WTC11 (cell line): ENCODE measurements at regions not wholly inside any gene's neighbourhood (a gene's known extent, or its start where the extent isn't known, plus 50 kb on each side); places are given as distances from the start of the nearest gene placed in this dataset.

Experiments
- ATAC-seq: fragments of 200-7000 bp; cut with Tn5 transposase; 2 replicates; pipeline ENCODE4 v1.10.0; 2021; ENCODE audit warnings: mild to moderate bottlenecking, moderate library complexity
- CTCF ChIA-PET: fragments of 300-600 bp; sonication (Branson Sonifier 250); formaldehyde crosslinking; loops from one replicate; lab custom pipeline; 2021; ENCODE audit warnings: antibody characterized with exemption; lab: Charles Lee
- POLR2A ChIA-PET: fragments of 350-600 bp; sonication (Branson Sonifier 250); formaldehyde crosslinking; loops from one replicate; lab custom pipeline; 2021; ENCODE audit warnings: antibody characterized with exemption; lab: Charles Lee
- DNase-seq: peaks from one replicate; pipeline ENCODE4 v3.0.0; 2021; ENCODE audit warnings: low spot score
- H3K27ac Mint-ChIP-seq: 2 replicates; pipeline ENCODE4 v1.8.0; 2021; ENCODE audit warnings: mixed read lengths
- H3K27me3 Mint-ChIP-seq: 2 replicates; pipeline ENCODE4 v1.8.0; 2021; ENCODE audit warnings: low read depth, mild to moderate bottlenecking, moderate library complexity, mixed read lengths
- H3K36me3 Mint-ChIP-seq: 2 replicates; pipeline ENCODE4 v1.8.0; 2021; ENCODE audit warnings: mixed read lengths
- H3K4me1 Mint-ChIP-seq: 2 replicates; pipeline ENCODE4 v1.8.0; 2022; ENCODE audit warnings: mixed read lengths
- H3K4me3 Mint-ChIP-seq: 2 replicates; pipeline ENCODE4 v1.8.0; 2021; ENCODE audit warnings: mild to moderate bottlenecking, moderate library complexity, mixed read lengths
- H3K9me3 Mint-ChIP-seq: 2 replicates; pipeline ENCODE4 v1.8.0; 2021; ENCODE audit warnings: mixed read lengths
- ARID4B ChIP-seq: sonication (generic); formaldehyde crosslinking; IDR thresholded peaks from 2 replicates; pipeline ENCODE4 v1.8.0; 2023; ENCODE audit warnings: missing genetic modification reagents, mild to moderate bottlenecking, borderline replicate concordance
- ATF3 ChIP-seq: sonication (generic); formaldehyde crosslinking; conservative IDR thresholded peaks from 2 replicates; pipeline ENCODE4 v1.8.1; 2022; ENCODE audit warnings: mild to moderate bottlenecking, missing genetic modification reagents
- CREM ChIP-seq: sonication (generic); formaldehyde crosslinking; IDR thresholded peaks from 2 replicates; pipeline ENCODE4 v1.8.1; 2022; ENCODE audit warnings: mild to moderate bottlenecking, missing genetic modification reagents, moderate library complexity
- ELF4 ChIP-seq: sonication (generic); formaldehyde crosslinking; IDR thresholded peaks from 2 replicates; pipeline ENCODE4 v1.8.1; 2022; ENCODE audit warnings: low read depth, mild to moderate bottlenecking, moderate library complexity, missing genetic modification reagents
- EMX1 ChIP-seq: fragments of 250-450 bp; sonication (Bioruptor Pico); IDR thresholded peaks from 2 replicates; pipeline ENCODE4 v1.8.0; 2021; ENCODE audit warnings: mild to moderate bottlenecking
- FOXJ3 ChIP-seq: sonication (generic); formaldehyde crosslinking; IDR thresholded peaks from 2 replicates; pipeline ENCODE4 v1.9.0; 2021; ENCODE audit warnings: missing genetic modification reagents, mild to moderate bottlenecking, borderline replicate concordance
- FOXK1 ChIP-seq: sonication (generic); formaldehyde crosslinking; IDR thresholded peaks from 2 replicates; pipeline ENCODE4 v1.8.0; 2022; ENCODE audit warnings: mild to moderate bottlenecking, moderate library complexity, missing genetic modification reagents
- GRHL2 ChIP-seq: fragments of 250-450 bp; sonication (Bioruptor Pico); IDR thresholded peaks from 2 replicates; pipeline ENCODE4 v1.8.0; 2022; ENCODE audit warnings: mild to moderate bottlenecking, moderate library complexity; ENCODE audit not compliant: insufficient replicate concordance, severe bottlenecking
- HMGXB4 ChIP-seq: sonication (generic); formaldehyde crosslinking; IDR thresholded peaks from 2 replicates; pipeline ENCODE4 v1.8.1; 2023; ENCODE audit warnings: mild to moderate bottlenecking, moderate library complexity, missing genetic modification reagents
- KAT7 ChIP-seq: sonication (generic); formaldehyde crosslinking; IDR thresholded peaks from 2 replicates; pipeline ENCODE4 v1.8.1; 2023; ENCODE audit warnings: missing genetic modification reagents, mild to moderate bottlenecking, borderline replicate concordance
- MAX ChIP-seq: sonication (generic); formaldehyde crosslinking; IDR thresholded peaks from 2 replicates; pipeline ENCODE4 v1.8.0; 2022; ENCODE audit warnings: mild to moderate bottlenecking, missing genetic modification reagents
- MYBL2 ChIP-seq: sonication (generic); formaldehyde crosslinking; IDR thresholded peaks from 2 replicates; pipeline ENCODE4 v1.8.1; 2023; ENCODE audit warnings: mild to moderate bottlenecking, moderate library complexity, missing genetic modification reagents
- NR3C1 ChIP-seq: sonication (generic); formaldehyde crosslinking; conservative IDR thresholded peaks from 2 replicates; pipeline ENCODE4 v1.8.1; 2023; ENCODE audit warnings: low read depth, mild to moderate bottlenecking, missing genetic modification reagents
- PRDM15 ChIP-seq: sonication (generic); formaldehyde crosslinking; IDR thresholded peaks from 2 replicates; pipeline ENCODE4 v1.8.0; 2022; ENCODE audit warnings: missing genetic modification reagents
- ZNF219 ChIP-seq: sonication (generic); formaldehyde crosslinking; IDR thresholded peaks from 2 replicates; pipeline ENCODE4 v1.8.0; 2023; ENCODE audit warnings: missing genetic modification reagents, mild to moderate bottlenecking, borderline replicate concordance
- ZNF396 ChIP-seq: fragments of 250-450 bp; sonication (Bioruptor Pico); IDR thresholded peaks from 2 replicates; pipeline ENCODE4 v1.8.0; 2021; ENCODE audit warnings: mild to moderate bottlenecking, moderate library complexity, borderline replicate concordance
- ZSCAN18 ChIP-seq: fragments of 250-450 bp; sonication (Bioruptor Pico); IDR thresholded peaks from 2 replicates; pipeline ENCODE4 v2.1.2; 2022; ENCODE audit warnings: mild to moderate bottlenecking, moderate library complexity

- TF ChIP-seq GRHL2 = no peak
- no peak for TF ChIP-seq FOXK1 (CRISPR knock-in tag)
- TF ChIP-seq ZNF219 (CRISPR knock-in tag) = no peak
Observed at GRCh38 chr3:27990837-27991236, 250.6 kb upstream of the CMC1 start (continued).

- DNase-seq (no peak), ATAC-seq (no peak)
- Mint-ChIP-seq H3K9me3 (no peaks in the 10 kb centered on the region), H3K4me3 (no peak overlapping the region), H3K4me1 (peaks cover 17% of the 10 kb centered on the region), H3K27ac (no peak overlapping the region), H3K27me3 (no peaks in the 10 kb centered on the region), H3K36me3 (peaks cover 8% of the 10 kb centered on the region; the same call in 1 of the 2 replicates)
- ChIA-PET CTCF (no interaction called here), POLR2A (no interaction called here)
- TF ChIP-seq MYBL2 (CRISPR knock-in tag) (no peak), ARID4B (CRISPR knock-in tag) (no peak), CREM (no peak), PRDM15 (CRISPR knock-in tag) (no peak), MAX (CRISPR knock-in tag) (no peak), FOXJ3 (CRISPR knock-in tag) (no peak), HMGXB4 (CRISPR knock-in tag) (no peak), ELF4 (CRISPR knock-in tag) (no peak), ZNF219 (CRISPR knock-in tag) (no peak), EMX1 (CRISPR knock-in tag) (no peak)
Observed at GRCh38 chr3:27993051-27993450, 248.4 kb upstream of the CMC1 start.

- Mint-ChIP-seq H3K4me1 (peaks cover 25% of the 10 kb centered on the region), H3K4me3 (no peak overlapping the region), H3K9me3 (peaks cover 27% of the 10 kb centered on the region), H3K27ac (no peak overlapping the region), H3K27me3 (no peaks in the 10 kb centered on the region), H3K36me3 (peaks cover 29% of the 10 kb centered on the region)
- ChIA-PET CTCF (interaction anchor here (1.5 kb wide), 1 partner anchor 288 kb away, joined by 3 read pairs; no protein-coding TSS in a partner anchor), POLR2A (no interaction called here)
- no peak for ATAC-seq
- no peak for DNase-seq
- TF ChIP-seq NR3C1 (CRISPR knock-in tag) (no peak), KAT7 (CRISPR knock-in tag) (no peak), ZSCAN18 (CRISPR knock-in tag) (no peak), PRDM15 (CRISPR knock-in tag) (no peak), MAX (CRISPR knock-in tag) (no peak), ZNF396 (CRISPR knock-in tag) (no peak), ATF3 (no peak)
Observed at GRCh38 chr3:28000608-28001007, 240.8 kb upstream of the CMC1 start.
